ENCODE measurements at regions not wholly inside any gene's neighbourhood (a gene's known extent, or its start where the extent isn't known, plus 50 kb on each side); places are given as distances from the start of the nearest gene placed in this dataset.

DNA sequence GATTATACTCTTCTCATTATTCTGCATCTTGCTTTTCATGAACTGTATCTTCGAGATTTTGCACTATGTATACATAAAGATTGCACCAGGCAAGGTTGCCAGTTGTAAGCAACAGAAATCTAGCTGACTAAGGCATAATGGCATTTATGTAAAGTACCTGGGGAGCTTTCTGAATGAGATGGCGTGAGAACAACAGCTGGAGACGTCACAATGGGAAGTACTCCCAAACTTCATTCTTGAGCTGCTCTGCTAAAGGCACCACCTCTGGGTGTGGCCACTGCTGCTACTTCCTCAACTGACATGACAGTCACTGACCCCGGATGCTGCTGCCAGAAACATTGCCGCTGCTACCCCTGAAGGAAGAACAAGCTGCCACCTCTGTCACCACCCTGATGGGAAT lies 220.7 kb downstream of the NOVA1 start:
- Histone ChIP-seq H4K20me1 (ENCODE audit: low read length) (no peaks in the 10 kb centered on the region), H3K9me2 (replicated peaks; ENCODE audit: low read length) (no peaks in the 10 kb centered on the region), H3K27ac (ENCODE audit: low read length) (no peak overlapping the region), H3K27me3 (ENCODE audit: low read length) (no peaks in the 10 kb centered on the region), H3K4me3 (ENCODE audit: low read length) (no peak overlapping the region), H3K4me2 (ENCODE audit: low read length) (no peak overlapping the region), H3K9me3 (ENCODE audit: low read length) (peaks cover 9% of the 10 kb centered on the region; the same call in 1 of the 2 replicates), H3K4me1 (ENCODE audit: insufficient read depth, low read length) (no peaks in the 10 kb centered on the region), H3F3A (ENCODE audit: low read length, unreplicated experiment) (no peaks in the 10 kb centered on the region), H3K36me3 (ENCODE audit: low read depth, low read length) (no peaks in the 10 kb centered on the region), H3K79me2 (ENCODE audit: low read length) (no peaks in the 10 kb centered on the region), H2AFZ (ENCODE audit: low read length) (no peak overlapping the region), H3K9ac (ENCODE audit: low read length) (no peak overlapping the region)
- TF ChIP-seq EZH2phosphoT487 (IDR thresholded peaks at IDR 0.05; ENCODE audit: borderline replicate concordance, low read length): no peak
- TF ChIP-seq, protein P1, sequence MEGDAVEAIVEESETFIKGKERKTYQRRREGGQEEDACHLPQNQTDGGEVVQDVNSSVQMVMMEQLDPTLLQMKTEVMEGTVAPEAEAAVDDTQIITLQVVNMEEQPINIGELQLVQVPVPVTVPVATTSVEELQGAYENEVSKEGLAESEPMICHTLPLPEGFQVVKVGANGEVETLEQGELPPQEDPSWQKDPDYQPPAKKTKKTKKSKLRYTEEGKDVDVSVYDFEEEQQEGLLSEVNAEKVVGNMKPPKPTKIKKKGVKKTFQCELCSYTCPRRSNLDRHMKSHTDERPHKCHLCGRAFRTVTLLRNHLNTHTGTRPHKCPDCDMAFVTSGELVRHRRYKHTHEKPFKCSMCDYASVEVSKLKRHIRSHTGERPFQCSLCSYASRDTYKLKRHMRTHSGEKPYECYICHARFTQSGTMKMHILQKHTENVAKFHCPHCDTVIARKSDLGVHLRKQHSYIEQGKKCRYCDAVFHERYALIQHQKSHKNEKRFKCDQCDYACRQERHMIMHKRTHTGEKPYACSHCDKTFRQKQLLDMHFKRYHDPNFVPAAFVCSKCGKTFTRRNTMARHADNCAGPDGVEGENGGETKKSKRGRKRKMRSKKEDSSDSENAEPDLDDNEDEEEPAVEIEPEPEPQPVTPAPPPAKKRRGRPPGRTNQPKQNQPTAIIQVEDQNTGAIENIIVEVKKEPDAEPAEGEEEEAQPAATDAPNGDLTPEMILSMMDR (conservative IDR thresholded peaks at IDR 0.05; ENCODE audit: low read depth, low read length): no peak
- TF ChIP-seq EZH2 (IDR thresholded peaks at IDR 0.05; ENCODE audit: low read length, unreplicated experiment): no peak
- no TSS peak for BruUV-seq (replicated peaks)
- ATAC-seq (no peak), DNase-seq (no peak)
- intact Hi-C loops (cut with micrococcal nuclease): no loop called here
- POLR2A ChIA-PET (ENCODE audit: unreplicated experiment): interaction anchor here (0.6 kb wide), 1 partner anchor 16 kb away, joined by 3 read pairs; no protein-coding TSS in a partner anchor
- CTCF ChIA-PET: no interaction called here

DNA sequence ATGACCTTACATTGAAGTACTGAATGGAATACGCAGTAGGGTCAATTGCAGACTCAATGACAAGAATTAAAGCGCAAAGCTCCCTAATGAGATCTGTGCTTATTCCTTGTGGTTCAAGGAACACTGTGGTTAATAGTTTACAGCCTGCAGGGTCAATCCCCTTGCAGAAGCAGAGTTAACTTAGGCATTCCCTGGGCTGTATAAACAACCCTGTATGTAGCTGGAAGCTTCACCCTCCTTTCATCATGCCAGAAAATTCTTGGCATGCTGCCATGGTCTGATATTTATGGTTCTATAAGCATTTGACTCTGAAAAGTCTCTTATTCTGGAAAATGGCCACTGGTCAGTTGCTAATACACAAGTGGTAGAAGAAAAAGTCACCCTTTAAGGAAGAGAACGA lies 227.7 kb downstream of the NOVA1 start:
- H3K9ac ChIP-seq (ENCODE audit: low read length): no peak overlapping the region
- H3K36me3 ChIP-seq (ENCODE audit: low read depth, low read length): no peaks in the 10 kb centered on the region
- ATAC-seq: no peak
- CTCF ChIA-PET: no interaction called here
- intact Hi-C loops (cut with micrococcal nuclease): no loop called here
- H3K27me3 ChIP-seq (ENCODE audit: low read length): no peaks in the 10 kb centered on the region
- H3K4me3 ChIP-seq (ENCODE audit: low read length): no peak overlapping the region
- H3K9me2 ChIP-seq (replicated peaks; ENCODE audit: low read length): no peaks in the 10 kb centered on the region
- no TSS peak for BruUV-seq (replicated peaks)
- H2AFZ ChIP-seq (ENCODE audit: low read length): no peak overlapping the region
- no peak overlapping the region for H3K4me2 ChIP-seq (ENCODE audit: low read length)
- H3K9me3 ChIP-seq (ENCODE audit: low read length): no peaks in the 10 kb centered on the region
- no peaks in the 10 kb centered on the region for H3K79me2 ChIP-seq (ENCODE audit: low read length)
- DNase-seq: no peak
- TF ChIP-seq EZH2phosphoT487 (IDR thresholded peaks at IDR 0.05; ENCODE audit: borderline replicate concordance, low read length): no peak
- H4K20me1 ChIP-seq (ENCODE audit: low read length): no peaks in the 10 kb centered on the region
- H3K27ac ChIP-seq (ENCODE audit: low read length): no peak overlapping the region
- no peaks in the 10 kb centered on the region for H3K4me1 ChIP-seq (ENCODE audit: insufficient read depth, low read length)
- POLR2A ChIA-PET (ENCODE audit: unreplicated experiment): no interaction called here
- H3F3A ChIP-seq (ENCODE audit: low read length, unreplicated experiment): no peaks in the 10 kb centered on the region

DNA sequence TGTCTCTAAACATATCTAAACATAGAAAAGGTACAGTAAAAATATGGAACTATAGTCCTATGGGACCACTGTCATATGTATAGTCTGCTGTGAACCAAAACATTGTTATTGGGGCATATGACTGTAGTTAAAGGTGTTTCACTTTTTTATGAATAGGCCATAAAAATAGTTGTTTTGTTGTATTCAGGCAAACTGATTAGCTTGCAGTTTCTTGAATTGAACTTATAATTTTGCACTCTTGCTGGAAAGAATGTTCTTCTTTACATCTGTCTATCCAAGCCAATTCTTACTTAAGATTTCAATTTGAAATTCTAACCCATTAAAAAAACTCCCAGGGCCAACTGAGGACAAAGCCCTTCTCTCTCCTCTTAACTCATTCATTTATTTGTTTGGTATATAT lies 234.1 kb downstream of the NOVA1 start:
- Histone ChIP-seq H3K9ac (ENCODE audit: low read length) (no peak overlapping the region), H3K9me2 (replicated peaks; ENCODE audit: low read length) (no peaks in the 10 kb centered on the region), H2AFZ (ENCODE audit: low read length) (no peak overlapping the region), H3F3A (ENCODE audit: low read length, unreplicated experiment) (no peaks in the 10 kb centered on the region), H3K27ac (ENCODE audit: low read length) (no peak overlapping the region), H3K4me2 (ENCODE audit: low read length) (no peak overlapping the region), H4K20me1 (ENCODE audit: low read length) (no peaks in the 10 kb centered on the region), H3K4me1 (ENCODE audit: insufficient read depth, low read length) (no peaks in the 10 kb centered on the region), H3K27me3 (ENCODE audit: low read length) (no peaks in the 10 kb centered on the region), H3K79me2 (ENCODE audit: low read length) (no peaks in the 10 kb centered on the region), H3K36me3 (ENCODE audit: low read depth, low read length) (no peaks in the 10 kb centered on the region), H3K4me3 (ENCODE audit: low read length) (no peak overlapping the region), H3K9me3 (ENCODE audit: low read length) (no peaks in the 10 kb centered on the region)
- CTCF ChIA-PET: no interaction called here
- no peak for TF ChIP-seq EZH2phosphoT487 (IDR thresholded peaks at IDR 0.05; ENCODE audit: borderline replicate concordance, low read length)
- no peak for TF ChIP-seq EZH2 (IDR thresholded peaks at IDR 0.05; ENCODE audit: low read length, unreplicated experiment)
- TF ChIP-seq, protein P1 (conservative IDR thresholded peaks at IDR 0.05; ENCODE audit: low read depth, low read length): no peak
- POLR2A ChIA-PET (ENCODE audit: unreplicated experiment): no interaction called here
- no TSS peak for BruUV-seq (replicated peaks)
- no peak for ATAC-seq
- no peak for DNase-seq
- intact Hi-C loops (cut with micrococcal nuclease): no loop called here
